Ovary (tissue), 7 donors: ENCODE measurements at regions not wholly inside any gene's neighbourhood (a gene's known extent, or its start where the extent isn't known, plus 50 kb on each side); places are given as distances from the start of the nearest gene placed in this dataset.

ENCODE experiments used
- DNase-seq, 5 donors: peaks; one replicate each; pipeline ENCODE4 v3.0.0-alpha.2; 2019 to 2020
- H3K27ac ChIP-seq, 2 donors: fragments of 200-600 bp; one replicate each; pipeline versions ENCODE4 v1.5.1 to v1.8.0; 2019 to 2022
- H3K27me3 ChIP-seq: fragments of 200-600 bp; one replicate; pipeline ENCODE4 v1.8.0; 2022
- H3K36me3 ChIP-seq: fragments of 200-600 bp; sonication (generic); one replicate; pipeline ENCODE4 v1.5.1; 2019
- H3K4me1 ChIP-seq: one replicate; pipeline ENCODE4 v1.8.1; 2013; ENCODE audit warnings: mild to moderate bottlenecking, moderate library complexity; ENCODE audit not compliant: insufficient read depth
- H3K4me3 ChIP-seq: fragments of 200-600 bp; sonication (generic); one replicate; pipeline ENCODE4 v1.5.1; 2017
- H3K9me3 ChIP-seq, 2 donors: fragments of 200-600 bp in 1 of 2; sonication (generic) in 1 of 2; one replicate each; pipeline versions ENCODE4 v1.5.1 to v1.8.1; 2013 to 2019; ENCODE audit warnings: mild to moderate bottlenecking in 1 of 2, moderate library complexity in 1 of 2
- CTCF ChIP-seq, 3 donors: fragments of 450-650 bp in 2 of 3; fragments of 200-600 bp in 1 of 3; IDR thresholded peaks; one replicate each; pipeline versions ENCODE4 v1.5.1 to v1.8.0; 2016 to 2022; ENCODE audit warnings: antibody characterized with exemption in 3 of 3, mild to moderate bottlenecking in 1 of 3
- EP300 ChIP-seq: sonication (generic); formaldehyde crosslinking; IDR thresholded peaks from one replicate; pipeline ENCODE4 v1.6.1; 2017; ENCODE audit warnings: antibody characterized with exemption
- POLR2A ChIP-seq: fragments of 450-650 bp; IDR thresholded peaks from one replicate; pipeline ENCODE4 v1.6.1; 2017; ENCODE audit warnings: antibody characterized with exemption, mild to moderate bottlenecking, moderate library complexity
- WGBS, 3 donors: extraction: QIAGEN DNeasy Blood & Tissue Kit in 1 of 3; methylation state at CpG; one replicate each; pipeline versions ENCODE4 v1.1.5 to v1.1.7; 2013 to 2017; 5-methylcytosine and 5-hydroxymethylcytosine counted together
- intact Hi-C, 4 donors: fragments of 100-400 bp; cut with DNase I; formaldehyde crosslinking; loops; one replicate each; pipeline versions ENCODE4 v1.11.0 to v1.15.1; 2022 to 2023
- donor health status: DM: no; HTN: no; CAD: no; lungs with moderate emphysema.
- donor health status: DM: no; HTN: no; CAD: no.
- donor health status: Bipolar disorder and iron deficiency.
- donor health status: DM: no; HTN: no; CAD: no.
- donor health status: DM: yes; HTN: yes; CAD: no.

- TF ChIP-seq POLR2A (no peak), CTCF (IDR thresholded peaks at IDR 0.05) (no peak), EP300 (no peak)
- WGBS, 3 donors = 80 to 86% (median 81%) methylated on average over 9 of the region's 9 CpGs
- Histone ChIP-seq H3K9me3 (no peaks in the 10 kb centered on the region), H3K4me3 (no peak overlapping the region), H3K4me1 (no peaks in the 10 kb centered on the region), H3K36me3 (no peaks in the 10 kb centered on the region), H3K27ac (no peak overlapping the region), H3K27me3 (no peaks in the 10 kb centered on the region)
- DNase-seq = no peak
- intact Hi-C loops = no loop called here
Measured at GRCh38 chr5:61882901-61883500, 423.0 kb upstream of the KIF2A start.

- no peaks in the 10 kb centered on the region for H3K9me3 ChIP-seq
- H3K27me3 ChIP-seq = no peaks in the 10 kb centered on the region
- no peak overlapping the region for H3K4me3 ChIP-seq
- no peaks in the 10 kb centered on the region for H3K36me3 ChIP-seq
- no peak for TF ChIP-seq EP300
- DNase-seq = no peak
- H3K4me1 ChIP-seq = no peaks in the 10 kb centered on the region
- intact Hi-C loops = no loop called here
- no peak overlapping the region for H3K27ac ChIP-seq
- 80 to 86% (median 80%) methylated on average over 7 of the region's 7 CpGs for WGBS, 3 donors
Measured at GRCh38 chr5:61884252-61884855, 421.7 kb upstream of the KIF2A start.

- no peak overlapping the region for H3K4me3 ChIP-seq
- DNase-seq = no peak
- H3K4me1 ChIP-seq = no peaks in the 10 kb centered on the region
- intact Hi-C loops = no loop called here
- H3K27ac ChIP-seq = no peak overlapping the region
- no peak for TF ChIP-seq CTCF (IDR thresholded peaks at IDR 0.05)
- no peaks in the 10 kb centered on the region for H3K27me3 ChIP-seq
- H3K9me3 ChIP-seq = no peaks in the 10 kb centered on the region
- no peaks in the 10 kb centered on the region for H3K36me3 ChIP-seq
Measured at GRCh38 chr5:61886214-61886613, 419.8 kb upstream of the KIF2A start.

- no peaks in the 10 kb centered on the region for H3K4me1 ChIP-seq
- no peaks in the 10 kb centered on the region for H3K27me3 ChIP-seq
- TF ChIP-seq POLR2A (no peak), EP300 (no peak), CTCF (IDR thresholded peaks at IDR 0.05) (no peak)
- intact Hi-C loops = no loop called here
- H3K36me3 ChIP-seq = no peaks in the 10 kb centered on the region
- H3K9me3 ChIP-seq = no peaks in the 10 kb centered on the region
- WGBS, 3 donors = 88 to 96% (median 96%) methylated on average over 1 of the region's 1 CpG
- H3K4me3 ChIP-seq = no peak overlapping the region
- no peak for DNase-seq
- H3K27ac ChIP-seq = no peak overlapping the region
Measured at GRCh38 chr5:61887271-61887670, 418.7 kb upstream of the KIF2A start.

- TF ChIP-seq EP300 (no peak), POLR2A (no peak), CTCF (IDR thresholded peaks at IDR 0.05) (no peak)
- H3K27me3 ChIP-seq = no peaks in the 10 kb centered on the region
- no peaks in the 10 kb centered on the region for H3K9me3 ChIP-seq
- intact Hi-C loops = no loop called here
- H3K4me3 ChIP-seq = no peak overlapping the region
- H3K36me3 ChIP-seq = no peaks in the 10 kb centered on the region
- 57 to 65% (median 64%) methylated on average over 1 of the region's 1 CpG for WGBS, 3 donors
- DNase-seq = no peak
- H3K27ac ChIP-seq = no peak overlapping the region
- H3K4me1 ChIP-seq = no peaks in the 10 kb centered on the region
Measured at GRCh38 chr5:61894046-61894445, 412.0 kb upstream of the KIF2A start.
